C1 segment of cervical spinal cord (tissue), 14 donors: ENCODE measurements at regions not wholly inside any gene's neighbourhood (a gene's known extent, or its start where the extent isn't known, plus 50 kb on each side); places are given as distances from the start of the nearest gene placed in this dataset.
A peak's percentile ranks its signal among the peaks of the same experiment; 100 is the strongest.

Source experiments
- DNase-seq, 14 donors: peaks; one replicate each; lab custom pipeline; 2025; lab: John Stamatoyannopoulos, UW

DNA sequence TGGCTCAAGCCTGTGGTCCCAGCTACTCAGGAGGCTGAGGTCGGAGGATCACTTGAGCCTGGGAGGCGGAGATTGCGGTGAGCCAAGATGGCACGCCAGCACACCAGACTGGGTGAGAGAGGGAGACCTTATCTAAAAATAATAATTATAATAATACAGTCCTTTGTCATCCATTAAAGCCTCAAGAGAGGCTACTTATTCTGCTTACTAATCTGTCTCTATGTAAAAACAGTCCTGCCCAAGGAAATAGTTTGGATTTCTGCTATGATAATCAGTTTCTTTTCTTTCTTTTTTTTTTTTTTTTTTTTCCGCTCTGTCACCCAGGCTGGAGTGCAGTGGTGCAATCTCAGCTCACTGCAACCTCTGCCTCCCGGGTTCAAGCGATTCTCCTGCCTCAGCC lies 228.3 kb downstream of the C1D start:
- DNase-seq = no peak

- DNase-seq = no peak
Measured at GRCh38 chr2:67835266-67835665, 227.5 kb downstream of the C1D start.

GRCh38 chr2:67836866-67837265 lies 225.9 kb downstream of the C1D start:
- DNase-seq = no peak

- DNase-seq = no peak
Measured at GRCh38 chr2:67838205-67838604, 224.6 kb downstream of the C1D start.

GRCh38 chr2:67839242-67839641 lies 223.6 kb downstream of the C1D start:
- DNase-seq = no peak

GRCh38 chr2:67839668-67840067 lies 223.1 kb downstream of the C1D start:
- DNase-seq = no peak

DNA sequence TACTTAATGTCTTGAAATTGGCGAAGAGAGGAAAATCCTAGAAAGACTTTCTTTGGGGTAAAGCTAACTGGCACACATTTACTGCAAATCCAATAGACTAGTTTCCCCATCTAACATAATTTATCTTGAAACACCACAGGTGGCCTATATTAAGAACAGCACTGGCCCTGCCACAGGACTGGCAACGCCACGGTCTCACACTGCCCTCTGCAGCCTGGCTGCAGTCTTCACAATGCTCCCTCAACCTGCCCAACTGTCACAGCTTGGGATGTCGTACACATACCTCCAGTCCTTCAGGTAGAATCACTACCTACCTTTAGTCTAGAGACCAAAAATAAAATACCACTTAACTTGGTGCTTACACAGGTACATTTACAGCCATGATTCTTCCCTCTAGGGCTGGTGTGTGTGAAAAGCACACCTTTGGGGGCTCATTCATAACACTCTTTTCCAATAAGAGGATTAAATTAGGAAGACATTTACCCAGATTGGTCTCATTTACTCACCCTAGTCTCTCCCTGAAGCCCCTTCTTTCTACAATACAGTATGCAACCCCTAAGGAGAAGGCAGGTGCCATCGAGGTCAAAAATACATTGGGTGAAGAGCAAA lies 222.2 kb downstream of the C1D start:
- DNase-seq = peak in 8 of 14 donors; percentile 3 to 54 (median 16)

DNA sequence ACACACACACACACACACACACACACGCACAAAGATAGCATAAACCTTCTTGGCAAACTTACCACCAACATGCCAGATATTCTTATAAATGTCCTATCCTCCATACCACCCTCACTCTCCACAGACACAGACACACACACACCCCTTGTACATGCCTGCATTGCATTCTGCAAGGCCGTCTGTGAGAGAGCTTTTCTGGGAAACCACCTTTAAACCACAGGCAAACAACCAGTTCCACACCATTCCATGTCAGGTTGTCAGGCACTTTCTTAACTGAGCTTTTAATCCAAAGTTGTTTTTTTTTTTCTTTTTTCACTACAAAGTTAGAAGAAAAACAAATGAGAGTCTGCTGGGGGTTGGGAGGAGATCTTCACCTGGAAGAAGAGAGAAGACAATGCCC lies 221.1 kb downstream of the C1D start:
- DNase-seq = no peak

- DNase-seq = peak in 1 of 14 donors; percentile 26
Measured at GRCh38 chr2:67842375-67842959, 220.3 kb downstream of the C1D start.

DNA sequence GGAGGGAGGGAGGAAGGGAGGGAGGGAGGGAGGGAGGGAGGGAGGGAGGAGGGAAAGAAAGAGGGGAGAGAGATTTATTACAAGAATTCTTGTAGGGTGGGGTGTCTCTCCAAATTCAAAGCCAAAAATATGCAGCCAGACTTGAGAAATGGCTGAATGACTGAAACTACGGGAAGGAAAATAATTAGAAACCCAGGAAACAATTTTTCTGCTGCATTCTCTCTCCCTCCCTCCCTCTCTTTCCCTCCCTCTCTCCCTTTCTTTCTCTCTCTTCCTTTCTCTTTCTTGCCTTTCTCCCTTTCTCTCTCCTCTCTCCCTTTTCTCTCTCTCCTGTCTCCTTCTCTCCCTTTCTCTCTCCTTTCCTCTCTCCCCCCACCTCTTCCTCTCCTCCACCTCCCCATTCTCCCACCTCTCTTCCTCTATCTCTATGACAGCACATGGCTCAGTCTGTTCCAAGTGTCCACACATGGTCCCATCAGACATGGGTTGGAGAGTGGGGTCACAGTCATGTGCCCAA lies 218.7 kb downstream of the C1D start:
- no peak for DNase-seq

DNA sequence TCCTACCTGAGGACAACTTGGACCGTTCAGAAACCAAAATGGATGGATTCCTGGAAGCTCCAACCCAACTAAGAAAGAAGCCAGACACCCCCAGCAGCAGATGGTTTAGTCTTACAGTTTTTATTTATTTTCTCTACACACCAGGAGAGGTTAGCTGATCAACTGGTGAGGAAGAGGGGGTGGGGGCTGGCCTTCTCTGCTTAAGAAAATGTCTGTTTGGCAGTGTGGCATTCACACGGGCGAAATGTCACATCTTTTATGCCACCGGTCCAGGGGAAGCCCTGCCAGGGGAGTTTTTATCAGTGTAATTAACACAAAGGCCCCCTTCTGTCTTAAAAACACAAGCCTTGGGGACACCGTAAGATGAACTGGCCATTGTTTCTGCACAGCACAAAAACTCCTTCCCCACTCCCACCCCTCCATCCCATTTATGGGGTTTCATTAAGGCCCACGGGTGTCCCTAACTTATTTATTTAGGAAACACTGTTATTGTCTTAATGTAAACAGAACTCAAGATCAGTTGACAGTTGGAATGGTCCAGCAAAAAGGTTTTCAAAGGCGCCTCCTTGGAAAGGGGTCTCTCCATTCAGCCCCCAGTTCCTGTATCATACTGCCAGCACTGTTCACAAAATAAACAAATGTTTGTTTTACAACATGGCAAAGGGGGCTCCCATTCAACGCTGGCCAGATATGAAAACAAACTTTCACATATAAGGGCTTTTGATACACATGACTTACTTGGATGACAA lies 217.0 kb downstream of the C1D start:
- peak in 2 of 14 donors; percentile 1 to 8 for DNase-seq

DNA sequence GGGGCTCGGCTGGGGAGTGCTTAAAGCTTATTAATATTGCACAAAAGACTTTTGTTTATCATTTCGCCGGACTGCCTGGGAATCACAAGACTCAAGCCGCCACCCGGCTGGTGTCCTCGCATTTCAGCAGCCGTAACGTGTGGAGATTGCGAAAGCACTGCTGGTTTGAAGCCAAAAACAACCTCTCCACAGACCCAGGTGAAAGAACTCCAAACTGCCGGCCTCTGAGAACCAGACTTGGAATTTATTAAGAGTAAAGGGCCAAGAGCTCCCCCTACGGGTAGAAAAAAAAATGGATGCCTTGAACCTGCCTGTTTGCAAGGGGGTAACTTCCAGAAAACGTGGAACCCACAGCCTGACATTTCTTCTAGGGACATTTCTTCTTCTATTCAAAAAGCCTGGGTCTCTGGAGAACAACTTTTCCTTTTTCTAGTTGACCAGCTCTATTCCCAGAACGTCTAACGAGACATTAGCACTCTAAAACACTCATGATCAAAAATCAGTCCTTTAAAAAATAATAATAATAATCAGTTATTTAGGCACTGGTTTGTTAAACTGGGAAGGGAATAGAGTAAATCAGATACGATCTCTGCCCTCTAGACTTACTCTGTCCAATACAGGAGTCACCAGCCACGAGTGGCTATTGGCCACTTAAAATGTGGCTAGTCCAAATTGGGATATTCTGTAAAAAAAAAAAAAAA lies 216.3 kb downstream of the C1D start:
- peak in 11 of 14 donors; percentile 19 to 83 (median 31) for DNase-seq

DNA sequence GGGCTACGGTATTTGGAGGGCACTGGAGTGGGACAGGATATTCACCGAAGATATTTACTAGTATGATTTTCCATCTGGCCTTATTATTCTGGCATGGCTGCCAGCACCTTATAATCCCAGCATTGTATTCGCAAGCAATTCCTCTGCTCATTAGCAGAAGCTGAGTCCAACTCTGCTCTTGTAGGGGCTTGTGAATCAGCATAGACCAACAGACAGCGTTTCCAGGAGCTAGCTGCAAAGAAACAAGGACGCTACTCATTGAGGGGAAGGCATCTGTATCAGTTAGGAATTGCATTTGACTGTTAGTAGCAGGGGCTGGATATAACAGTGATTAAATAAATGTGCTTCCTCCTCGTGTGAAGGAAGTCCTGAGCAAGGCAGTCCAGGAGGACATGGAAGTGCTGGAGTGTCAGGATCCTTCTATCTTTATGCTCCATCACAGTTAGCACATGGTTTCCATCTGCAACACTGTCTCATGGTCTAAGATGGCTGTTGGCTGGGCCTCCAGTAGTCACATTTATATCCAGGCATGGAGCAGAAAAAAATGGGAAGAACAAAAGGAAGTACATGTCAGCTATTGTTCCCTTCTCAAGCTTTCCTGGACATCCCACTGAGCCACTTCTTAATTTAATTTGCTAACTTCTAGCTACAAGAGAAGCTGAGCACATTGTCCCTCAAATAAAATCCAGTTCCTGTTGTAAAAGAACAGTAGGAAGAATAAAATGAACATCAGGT lies 214.1 kb downstream of the C1D start:
- peak in 4 of 14 donors; percentile 3 to 20 (median 9) for DNase-seq

DNA sequence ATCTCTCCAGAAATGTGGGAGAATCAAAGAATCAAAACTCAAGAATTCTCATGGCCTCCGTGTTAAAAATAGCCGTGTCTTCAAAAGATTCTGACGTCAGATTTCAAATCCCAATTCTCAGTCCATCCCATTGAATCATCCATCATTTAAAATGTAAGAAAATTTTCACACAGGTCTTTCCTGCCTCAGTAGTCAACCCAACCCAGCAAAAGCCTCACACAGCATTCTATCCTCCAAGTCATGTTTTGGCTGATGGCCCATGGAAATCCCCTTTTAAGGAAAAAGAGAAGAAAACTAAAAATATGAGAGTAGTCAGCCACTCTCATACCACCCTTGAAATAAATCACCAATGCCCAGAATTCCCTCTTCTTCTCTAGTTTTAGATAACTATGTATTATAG lies 211.8 kb downstream of the C1D start:
- no peak for DNase-seq

DNA sequence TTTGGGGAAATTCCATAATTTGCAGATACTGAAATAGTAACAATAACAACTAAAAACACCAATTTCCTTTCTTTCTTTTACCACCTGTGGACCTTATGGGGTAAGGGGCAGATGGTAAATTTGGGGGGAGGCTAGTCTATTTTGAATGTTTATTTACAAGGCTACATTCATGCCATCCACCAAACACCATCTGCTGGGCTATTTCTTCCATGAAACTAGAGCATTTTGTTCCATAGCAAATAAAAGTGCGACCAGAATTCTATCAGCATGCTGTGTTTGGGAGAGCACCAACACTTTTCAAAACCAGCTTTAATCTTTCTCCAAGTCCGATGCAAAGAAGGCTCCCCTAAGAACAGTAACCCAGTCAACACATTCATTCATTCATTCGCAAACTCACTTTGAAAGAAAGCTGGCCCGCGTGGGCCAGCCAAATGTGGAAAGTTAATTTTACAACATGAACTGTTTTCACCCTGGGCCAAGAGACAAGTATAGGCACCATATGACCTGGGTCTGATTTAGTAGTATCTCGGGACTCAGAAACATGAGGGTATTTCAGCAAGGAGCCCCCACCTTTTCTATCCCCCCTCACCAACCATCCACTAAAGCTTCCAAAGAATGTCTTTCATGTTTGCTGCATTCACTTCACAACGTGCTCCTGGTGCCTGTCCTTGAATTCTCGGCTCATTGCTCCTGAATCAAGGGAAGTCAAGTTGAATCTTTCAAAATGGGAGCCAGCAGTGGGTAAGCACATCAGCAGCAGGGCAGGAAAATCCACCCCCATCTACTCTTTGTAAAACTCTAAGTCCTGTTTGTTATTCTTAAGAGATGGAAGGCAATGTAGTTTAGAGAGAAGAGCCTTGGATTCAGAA lies 210.6 kb downstream of the C1D start:
- DNase-seq = peak in 1 of 14 donors; percentile 97

GRCh38 chr2:67854103-67854743 lies 208.6 kb downstream of the C1D start:
- DNase-seq = peak in 1 of 14 donors; percentile 40

- peak in 1 of 14 donors; percentile 37 for DNase-seq
Measured at GRCh38 chr2:67854798-67855197, 208.0 kb downstream of the C1D start.

DNA sequence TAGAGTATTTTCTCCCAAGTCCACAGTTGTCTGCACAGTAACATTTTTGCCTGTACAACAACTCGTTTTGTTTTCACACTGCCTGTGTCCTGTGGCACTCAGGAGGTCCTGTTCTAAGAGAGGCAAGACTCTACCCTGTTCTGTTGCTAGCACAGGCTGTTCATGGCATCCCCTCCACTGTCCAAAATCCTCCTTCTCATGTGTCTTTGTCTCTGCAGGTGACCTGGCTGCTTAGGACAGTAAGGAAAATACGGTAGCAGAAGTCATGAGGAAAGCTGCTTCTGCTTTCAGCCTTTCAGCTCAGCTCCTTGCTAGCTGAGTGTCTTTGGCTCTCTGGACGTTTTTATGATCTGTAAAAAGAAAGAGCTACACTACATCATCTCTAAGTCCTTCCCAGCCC lies 205.9 kb downstream of the C1D start:
- DNase-seq = peak in 1 of 14 donors; percentile 71

DNA sequence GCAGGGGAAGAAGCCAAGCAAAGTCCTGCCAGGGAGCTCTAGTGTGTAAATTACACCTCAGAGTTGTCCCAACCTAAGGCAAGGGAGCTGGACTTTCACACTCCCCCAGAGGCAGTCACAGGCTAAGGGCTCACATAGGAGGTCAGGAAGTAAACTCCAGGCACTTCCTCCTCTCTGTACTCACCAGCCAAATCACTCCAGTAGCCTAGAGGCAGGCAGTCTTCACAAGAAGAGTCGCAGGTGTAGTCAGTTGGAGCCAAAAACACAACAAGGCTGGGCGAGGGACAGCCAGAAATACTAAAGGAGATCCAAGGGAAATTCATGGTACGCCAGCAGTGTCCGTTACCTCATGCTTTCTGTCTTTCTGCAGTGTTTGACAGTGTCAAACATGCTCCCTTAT lies 205.0 kb downstream of the C1D start:
- DNase-seq = peak in 1 of 14 donors; percentile 75

- peak in 1 of 14 donors; percentile 42 for DNase-seq
Measured at GRCh38 chr2:67858886-67859285, 203.9 kb downstream of the C1D start.
